ENCODE measurements at regions not wholly inside any gene's neighbourhood (a gene's known extent, or its start where the extent isn't known, plus 50 kb on each side); places are given as distances from the start of the nearest gene placed in this dataset.

GRCh38 chr7:68846811-68847325, 751.4 kb upstream of the AUTS2 start (continued):
- no peak for TF ChIP-seq CBX8 (IDR thresholded peaks at IDR 0.05; ENCODE audit: borderline replicate concordance, low read depth, low read length)

Data from H1 (cell line).